NCI-H510A treated with DMSO at 0.1 percent for 48 hours (cell line): ENCODE measurements at regions not wholly inside any gene's neighbourhood (a gene's known extent, or its start where the extent isn't known, plus 50 kb on each side); places are given as distances from the start of the nearest gene placed in this dataset.

ENCODE experiments used
- DNase-seq: peaks from one replicate; lab custom pipeline; 2025; lab: John Stamatoyannopoulos, UW

DNA sequence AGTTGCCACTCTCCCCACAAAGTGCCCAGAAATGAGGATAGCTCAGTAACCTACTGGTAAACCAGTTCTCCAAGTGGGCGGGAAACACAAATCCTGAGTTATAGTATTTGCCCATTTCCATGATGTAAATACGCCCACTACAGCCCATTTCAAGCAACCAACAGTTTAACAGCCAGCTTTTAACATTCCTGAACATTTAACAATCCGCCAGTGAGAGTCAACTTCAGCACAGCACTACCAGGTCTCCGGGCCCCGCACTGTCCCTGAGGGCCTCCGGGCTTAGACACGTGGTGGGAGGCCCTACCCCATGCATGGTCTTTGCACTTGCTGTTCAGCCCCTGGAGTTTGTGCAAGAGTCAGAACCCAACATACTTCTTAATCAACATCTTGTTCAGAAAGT, 132.0 kb upstream of the CTTNBP2NL start:
- no peak for DNase-seq

DNA sequence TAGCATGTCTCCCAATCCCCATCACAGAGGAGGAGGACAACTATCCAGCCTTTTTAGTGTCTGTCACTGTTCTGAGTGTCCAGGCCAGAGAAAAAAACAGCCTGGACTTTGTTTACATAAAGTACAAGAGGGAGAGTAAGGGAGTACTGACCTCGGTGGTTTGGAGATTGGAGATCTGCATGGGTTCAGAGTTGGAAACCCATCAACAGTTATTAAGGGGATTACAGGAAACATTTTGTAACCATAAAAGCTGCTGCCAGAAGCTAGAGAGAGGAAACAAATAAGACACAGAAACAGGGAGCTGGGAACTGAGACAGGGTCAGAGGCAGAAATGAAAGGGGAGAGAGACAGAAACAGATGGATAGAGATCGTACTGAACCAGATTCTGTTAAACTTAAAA, 131.5 kb upstream of the CTTNBP2NL start:
- DNase-seq = no peak

DNA sequence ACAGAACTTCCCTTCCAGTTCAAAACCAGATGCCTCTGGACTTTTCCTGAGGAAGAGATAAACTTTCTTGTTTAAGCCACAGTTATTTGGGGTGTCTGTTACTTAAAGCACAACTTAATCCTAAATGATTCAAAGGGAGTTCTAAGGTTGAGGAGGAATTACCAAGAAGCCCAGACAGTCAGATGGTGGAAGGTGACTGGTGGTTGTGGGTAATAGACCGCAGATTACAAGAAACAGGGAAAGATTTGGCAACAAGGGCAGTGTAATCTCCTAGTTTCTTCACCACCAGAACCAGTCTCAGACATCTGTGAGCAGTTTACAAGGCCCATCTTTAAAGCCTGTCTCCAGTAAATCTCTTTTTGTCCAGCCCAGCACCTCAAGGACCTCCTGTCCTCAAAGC, 130.1 kb upstream of the CTTNBP2NL start:
- DNase-seq = no peak

DNA sequence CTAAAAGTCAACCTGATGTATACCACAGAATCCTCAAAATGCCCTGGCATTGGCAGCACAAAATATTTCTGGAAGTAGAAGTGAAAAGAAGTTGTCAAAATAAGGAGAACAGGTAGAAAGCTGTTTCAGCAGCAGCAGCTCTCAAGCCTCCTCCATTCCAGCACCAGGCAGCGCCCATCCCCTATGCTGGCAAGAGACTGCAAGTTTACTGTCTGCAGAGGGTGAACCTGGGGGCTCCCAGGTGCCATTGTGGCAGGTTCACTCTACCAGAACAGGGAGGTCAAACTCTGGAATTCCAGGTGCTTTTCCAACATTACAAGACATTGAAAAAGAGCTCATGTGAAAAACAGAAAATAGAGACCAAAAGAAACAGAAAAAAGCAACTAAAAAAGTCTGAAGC, 128.8 kb upstream of the CTTNBP2NL start:
- DNase-seq = no peak

DNA sequence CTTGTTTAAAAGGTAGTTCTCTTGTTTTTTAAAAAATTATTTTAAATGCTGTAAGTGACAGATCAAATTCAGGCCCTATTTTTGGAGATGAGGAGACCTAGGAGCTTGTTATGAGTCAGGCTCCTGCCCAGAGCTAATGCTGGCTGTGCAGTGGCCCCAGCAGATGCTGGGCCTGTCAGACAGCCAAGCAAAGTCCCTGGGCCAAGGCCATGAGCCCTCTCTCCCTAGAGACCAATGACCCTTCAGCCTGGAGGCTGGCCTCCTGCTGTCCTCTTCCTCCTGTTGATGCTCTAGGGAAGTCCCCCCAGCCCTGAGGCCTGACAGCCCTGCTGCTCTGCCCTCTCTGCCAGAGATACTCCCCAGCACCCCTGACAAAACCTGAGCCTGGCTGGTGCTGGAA, 128.1 kb upstream of the CTTNBP2NL start:
- DNase-seq = no peak

DNA sequence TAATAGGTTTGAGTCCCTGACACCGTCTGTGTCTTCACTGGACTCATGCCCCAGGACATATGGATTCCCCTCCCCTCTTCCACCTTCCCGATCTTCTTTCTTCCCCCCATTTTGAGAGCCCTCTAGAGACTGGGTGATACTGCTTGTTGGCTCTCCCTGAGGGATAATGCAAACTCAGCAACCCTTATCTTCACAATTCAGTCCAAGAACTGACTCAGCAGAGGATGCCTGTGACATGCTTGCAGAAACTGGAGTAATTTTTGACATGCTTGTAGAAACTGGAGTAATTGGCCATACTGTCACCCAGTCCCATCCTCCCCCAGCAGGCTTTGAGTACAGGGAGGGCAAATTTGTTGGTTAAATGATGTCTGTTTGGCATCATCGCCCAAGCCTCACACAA, 127.6 kb upstream of the CTTNBP2NL start:
- DNase-seq = no peak

DNA sequence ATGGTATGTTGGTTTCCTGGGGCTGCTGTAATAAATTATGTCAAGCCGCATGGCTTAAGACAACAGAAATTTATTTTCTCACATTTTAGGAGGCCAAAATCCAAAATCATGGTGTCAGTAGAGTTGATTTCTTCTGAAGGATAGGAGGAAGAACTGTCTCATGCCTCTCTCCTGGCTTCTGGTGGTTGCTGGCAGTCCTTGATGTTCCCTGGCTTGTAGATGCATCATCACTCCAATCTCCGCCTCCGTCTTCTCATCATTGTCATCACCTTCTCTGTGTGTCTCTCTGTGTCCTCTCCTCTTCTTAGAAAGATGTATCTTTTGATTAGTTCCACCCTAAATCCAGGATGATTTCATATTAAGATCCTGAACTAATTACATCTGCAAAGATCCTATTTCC, 124.7 kb upstream of the CTTNBP2NL start:
- no peak for DNase-seq

DNA sequence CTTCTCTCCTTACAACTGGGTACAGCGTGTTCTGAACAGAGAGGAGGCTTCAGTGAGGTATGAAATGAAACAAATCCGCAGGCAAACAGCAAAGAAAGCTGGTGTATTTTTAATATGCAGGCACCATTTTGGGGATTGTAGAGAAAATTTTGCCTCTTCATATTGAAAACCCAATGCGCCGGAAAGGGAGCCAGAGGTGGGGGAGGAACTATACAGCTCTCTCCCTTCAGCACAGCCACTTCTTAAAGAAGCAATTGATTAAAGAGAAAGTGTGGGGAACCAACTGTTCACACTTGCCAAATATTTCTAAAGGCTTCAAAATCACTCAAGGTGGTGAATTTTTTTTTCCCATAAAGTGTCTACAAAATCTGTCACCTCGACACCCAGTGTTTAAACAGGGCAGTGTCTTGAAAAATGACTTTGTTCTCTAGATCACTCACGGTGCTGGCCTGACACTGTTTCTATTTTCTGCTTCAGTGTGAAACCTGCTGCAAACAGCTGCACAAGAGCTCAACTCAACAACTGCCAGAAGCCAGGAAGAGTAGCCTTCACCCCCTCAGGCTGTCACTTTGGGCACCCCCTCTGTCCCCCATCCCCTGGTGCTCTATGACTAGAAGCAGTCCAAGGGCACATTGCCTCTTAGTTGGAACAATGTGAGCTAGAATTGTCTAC, 123.8 kb upstream of the CTTNBP2NL start:
- DNase-seq = no peak

DNA sequence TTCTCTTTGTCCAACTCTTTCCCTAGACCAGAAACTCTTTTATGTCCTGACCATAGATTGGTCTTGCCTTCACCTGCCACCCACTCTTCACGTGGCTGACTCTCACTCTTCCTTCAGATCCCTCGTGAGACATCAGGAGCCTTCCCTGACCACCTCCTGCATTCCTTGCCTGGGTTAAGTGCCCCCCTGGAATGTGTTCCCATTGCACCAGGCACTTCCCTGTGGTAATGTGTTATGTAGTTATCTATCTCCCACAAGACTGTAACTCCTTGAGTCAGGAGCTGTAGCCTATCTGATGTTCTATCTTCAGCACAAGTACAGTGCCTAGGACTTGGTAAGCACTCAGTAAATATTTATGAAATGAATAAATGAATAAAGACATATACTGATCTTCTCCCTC, 111.2 kb upstream of the CTTNBP2NL start:
- no peak for DNase-seq

DNA sequence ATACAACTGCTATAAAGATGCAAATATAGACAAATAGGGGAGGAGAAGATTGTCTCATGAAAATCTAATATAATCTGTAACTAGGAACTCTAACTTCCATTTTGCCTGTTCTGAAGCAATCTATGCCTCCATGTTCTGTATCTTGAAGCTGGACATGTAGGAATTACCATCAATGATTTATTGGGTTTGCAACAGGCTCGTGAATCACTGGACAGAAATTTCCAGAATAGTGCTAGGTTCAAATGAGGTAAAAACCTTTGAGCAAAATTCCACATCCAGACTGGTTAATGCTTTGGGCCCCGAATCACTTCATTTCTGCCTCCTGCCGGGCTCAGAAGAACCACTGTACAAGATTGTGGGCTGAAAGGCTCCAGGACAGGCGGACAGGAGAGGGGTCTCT, 110.7 kb upstream of the CTTNBP2NL start:
- no peak for DNase-seq

DNA sequence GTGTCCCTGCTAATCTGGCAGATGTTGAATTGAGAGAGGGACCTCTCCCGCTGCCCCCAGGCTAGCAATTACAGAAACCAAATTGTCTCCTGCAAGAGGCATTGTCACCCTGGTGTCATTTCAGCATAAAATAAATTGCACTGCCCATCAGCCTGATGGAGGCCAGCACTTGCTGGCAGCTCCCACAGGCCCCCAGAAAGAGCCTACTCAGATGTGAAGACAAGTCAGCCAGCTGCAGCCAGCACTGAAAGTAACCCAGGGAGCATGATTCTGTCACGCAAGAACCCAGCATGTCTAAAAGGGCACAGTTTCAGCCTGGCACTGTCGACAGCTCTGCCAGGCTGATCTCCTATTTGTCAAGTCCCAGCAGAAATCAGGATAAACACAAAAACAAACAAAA, 110.3 kb upstream of the CTTNBP2NL start:
- DNase-seq = no peak

DNA sequence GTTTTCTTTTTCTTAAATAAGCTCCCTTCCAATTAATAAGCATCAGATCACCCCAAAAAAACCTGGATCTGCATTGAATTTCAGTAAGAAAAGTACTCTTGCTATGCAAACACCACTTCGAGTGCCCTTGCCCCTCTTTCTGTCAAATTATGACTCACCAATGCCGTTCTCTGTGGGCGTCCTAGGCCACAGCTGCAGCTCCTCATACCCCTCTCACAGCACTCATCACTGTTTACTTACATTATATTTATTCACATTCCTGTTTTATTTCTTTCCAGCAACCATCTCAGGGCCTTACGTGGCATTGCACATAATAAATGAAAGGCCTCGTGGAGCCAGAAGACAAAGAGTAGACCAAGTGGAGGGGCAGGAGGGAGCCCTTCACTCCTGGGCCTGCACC, 99.1 kb upstream of the CTTNBP2NL start:
- DNase-seq = peak; percentile 70

DNA sequence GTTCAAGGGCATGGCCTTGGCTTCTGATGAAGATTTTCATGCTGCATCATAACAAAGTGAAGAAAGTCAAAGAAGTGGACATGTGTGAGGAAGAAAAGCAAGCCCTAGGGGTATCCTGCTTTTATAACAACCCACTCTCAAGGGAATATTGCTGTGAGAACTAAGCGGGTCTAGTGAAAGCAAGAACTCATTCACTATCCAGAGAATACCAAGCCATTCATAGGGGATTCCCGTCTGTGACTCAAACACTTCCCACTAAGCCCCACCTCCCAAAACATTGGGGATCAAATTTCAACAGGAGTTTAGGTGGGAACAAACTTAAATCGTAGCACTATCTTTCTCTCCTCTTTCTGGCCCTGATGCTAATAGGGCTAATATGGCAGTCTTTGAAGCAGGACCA, 98.5 kb upstream of the CTTNBP2NL start:
- DNase-seq = peak; percentile 7

DNA sequence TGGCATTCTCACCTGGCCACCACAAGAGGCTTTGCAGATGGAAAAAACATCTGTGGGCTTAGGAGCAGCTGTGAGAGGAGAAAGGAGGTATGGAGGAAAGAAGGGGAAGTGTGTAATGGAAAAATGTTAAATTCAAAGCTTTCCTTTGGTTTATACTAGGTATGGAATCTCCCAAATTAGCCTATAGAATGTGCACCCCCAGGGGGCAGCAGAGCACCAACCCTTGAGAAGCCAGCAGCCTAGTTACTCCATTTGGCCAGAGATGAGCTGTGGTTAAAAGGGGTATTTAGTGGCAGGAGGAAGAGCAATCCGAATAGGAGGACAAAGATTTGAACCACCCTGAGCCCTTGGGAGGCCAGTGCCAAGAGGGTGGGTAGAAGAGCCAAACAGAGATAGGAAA, 97.5 kb upstream of the CTTNBP2NL start:
- DNase-seq = no peak

DNA sequence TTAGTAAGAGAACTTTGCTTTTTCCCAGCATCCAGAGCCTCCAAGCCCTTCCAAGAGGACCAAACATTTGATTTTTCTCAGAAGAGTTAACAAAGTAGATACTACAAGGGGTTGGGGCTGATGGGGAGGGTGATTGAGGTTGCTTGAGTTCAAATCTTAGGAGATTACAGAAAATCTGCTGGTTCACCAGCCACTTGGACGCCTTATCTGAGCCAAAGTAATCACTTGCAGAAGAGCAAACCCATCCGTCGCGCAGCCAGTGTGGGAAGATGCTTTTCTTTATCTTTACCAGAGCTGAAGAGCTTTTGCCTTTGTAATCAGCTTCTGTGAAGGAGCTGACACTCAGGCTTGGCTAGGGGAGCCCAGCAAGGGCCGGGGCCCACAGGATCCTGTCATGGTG, 91.9 kb upstream of the CTTNBP2NL start:
- DNase-seq = no peak

DNA sequence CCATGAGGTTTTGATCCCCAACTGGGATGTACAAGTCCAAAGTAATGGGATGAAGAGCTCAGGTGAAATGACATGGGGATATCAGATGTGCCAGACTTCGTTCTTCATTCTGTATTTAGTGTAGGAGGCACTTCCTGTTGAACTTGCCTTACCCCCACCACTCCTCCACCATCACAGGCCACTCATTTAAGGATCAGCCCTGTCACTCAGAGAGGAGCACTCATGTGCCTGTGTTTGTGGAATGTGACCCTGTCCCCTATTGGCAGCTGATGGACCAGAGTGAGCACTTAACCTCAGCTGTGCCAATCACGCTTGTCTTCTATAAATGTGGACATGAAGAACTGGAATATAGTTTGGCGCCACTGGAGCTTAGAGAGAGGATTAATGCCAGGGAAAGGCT, 91.4 kb upstream of the CTTNBP2NL start:
- peak; percentile 11 for DNase-seq

DNA sequence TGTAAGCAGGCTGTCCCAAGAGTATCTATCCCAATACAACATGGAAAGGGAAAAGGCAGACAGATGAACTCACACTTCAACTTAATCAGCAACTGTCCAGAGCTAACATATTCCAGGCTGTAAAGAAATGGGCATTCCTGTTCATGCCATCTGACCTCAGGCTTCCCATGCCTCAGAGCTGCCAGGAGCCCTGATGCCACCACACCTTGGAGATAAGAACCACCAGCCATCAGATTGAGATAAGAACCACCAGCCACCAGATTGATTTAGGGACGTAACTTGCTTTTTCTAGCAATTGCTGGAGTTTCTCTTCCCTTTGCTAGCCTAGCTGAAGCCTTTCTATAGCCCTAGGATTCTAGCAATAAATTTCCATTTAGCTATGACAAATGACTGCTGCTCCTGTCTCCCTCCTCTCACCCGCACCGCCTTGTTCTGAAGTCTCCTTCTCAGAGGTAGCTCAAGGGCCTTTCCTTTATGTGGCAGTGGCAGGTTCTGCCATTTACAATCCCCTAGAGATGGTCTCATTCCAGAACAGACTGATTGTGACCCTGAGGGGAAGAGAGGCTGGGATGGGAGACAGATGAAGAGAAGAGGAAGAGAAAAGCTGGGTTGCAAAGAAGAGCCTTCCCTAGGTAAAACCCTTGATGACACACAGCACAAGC, 88.0 kb upstream of the CTTNBP2NL start:
- DNase-seq = no peak

DNA sequence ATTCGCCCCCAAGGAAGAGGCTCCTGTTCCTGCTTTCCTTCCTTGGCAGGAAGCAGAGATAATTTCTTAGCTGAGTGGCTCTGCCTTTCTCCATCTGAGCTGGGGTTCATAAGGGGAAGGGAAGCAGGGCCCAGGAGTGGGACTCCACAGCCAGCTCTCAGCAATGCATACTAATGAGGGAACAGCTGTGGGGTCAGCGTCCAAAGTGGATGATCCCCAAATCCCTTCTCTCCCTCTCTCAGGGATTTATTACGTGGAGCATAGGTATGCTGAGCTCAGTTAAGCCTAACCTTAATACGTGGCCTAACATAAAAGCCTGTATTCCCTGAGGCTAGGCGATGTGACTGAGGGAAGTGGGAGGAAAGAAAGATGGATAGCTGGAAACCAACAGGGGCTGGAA, 87.3 kb upstream of the CTTNBP2NL start:
- DNase-seq = no peak

DNA sequence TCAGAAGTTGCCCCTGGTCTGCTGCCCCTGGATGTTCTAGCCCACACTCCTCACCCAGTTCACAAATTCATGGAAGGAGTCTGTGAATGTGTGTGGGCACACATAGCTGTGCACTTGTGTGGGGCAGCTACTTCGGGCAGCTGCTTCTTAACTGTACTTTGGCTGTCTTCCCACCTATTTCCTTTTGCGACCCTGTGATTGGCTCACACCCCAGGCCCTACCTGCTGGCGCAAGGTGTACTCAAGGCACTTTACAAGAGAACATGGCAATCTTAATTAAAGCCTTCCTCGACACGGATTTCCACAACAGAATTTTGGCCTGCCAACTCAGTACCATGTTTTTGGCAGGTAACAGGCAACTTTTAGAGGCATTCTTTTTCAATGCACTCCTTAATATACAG, 86.5 kb upstream of the CTTNBP2NL start:
- no peak for DNase-seq

DNA sequence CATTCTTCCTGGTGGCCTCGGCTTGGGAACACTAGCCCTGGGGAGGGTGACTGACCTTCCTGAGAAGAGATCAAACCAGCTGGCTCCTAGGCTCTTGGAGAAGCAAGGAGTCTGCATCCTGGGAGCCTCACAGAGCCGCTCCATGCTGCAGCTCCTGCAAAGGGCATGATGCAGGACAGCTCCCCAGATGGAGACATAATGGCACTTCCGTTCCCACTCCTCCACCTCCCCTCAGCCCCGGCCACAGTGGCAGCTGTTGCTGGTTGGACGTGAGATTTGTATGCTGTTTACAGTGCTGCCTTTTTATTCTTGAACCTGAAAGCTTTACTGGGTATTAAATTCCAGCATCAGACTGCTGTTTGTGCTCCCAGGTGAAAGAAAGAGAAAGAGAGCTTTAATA, 83.7 kb upstream of the CTTNBP2NL start:
- DNase-seq = no peak

DNA sequence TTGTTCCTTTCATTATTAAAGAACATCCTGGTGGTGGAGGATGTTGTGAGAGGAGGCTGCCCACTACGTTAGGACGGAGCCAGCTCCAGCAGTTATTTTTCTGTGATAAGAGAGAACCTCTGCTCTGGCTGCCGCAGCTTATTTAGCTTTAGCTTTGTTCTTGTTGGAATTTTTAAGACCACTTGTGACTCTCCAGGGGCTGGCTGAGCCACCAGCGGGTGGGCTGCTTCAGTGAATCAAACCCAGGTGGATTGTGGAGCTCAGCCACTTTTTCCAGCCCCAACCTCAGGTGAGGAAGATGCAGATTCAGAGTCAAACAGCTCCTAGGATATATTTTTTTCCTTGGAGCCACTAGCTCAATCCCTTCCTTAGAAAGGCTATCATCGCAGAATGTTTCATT, 83.1 kb upstream of the CTTNBP2NL start:
- DNase-seq = no peak

DNA sequence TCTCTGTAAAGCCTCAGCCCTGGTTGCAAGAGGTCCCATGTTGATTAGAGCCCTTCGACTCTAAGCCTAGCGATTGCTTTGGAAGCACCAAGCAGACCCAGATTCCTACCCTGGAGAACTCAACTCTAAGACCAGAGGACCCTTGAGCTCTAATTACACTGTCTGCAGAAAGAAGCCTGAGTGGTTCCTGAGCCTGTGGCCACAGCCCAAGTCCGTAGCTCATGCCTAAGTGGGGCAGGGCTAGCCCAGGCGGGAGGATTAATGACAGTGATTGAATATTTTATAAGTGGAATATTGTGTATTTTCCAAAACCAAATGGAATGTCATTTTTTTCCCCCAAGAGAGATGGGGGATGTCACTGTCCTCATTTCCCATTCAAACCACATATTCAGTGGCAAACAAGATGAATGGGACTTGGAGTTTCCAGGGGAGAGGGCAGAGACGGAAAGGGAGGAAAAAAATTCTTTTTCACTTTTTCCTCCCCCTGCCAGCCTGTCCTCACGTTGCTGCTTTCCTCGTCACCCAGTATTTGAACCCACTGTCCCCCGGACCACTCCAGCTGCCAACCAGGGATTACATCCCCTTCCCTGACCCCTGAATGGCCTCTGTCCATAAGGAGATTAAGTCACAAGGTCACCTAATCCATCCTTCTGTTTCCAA, 79.6 kb upstream of the CTTNBP2NL start:
- DNase-seq = no peak

DNA sequence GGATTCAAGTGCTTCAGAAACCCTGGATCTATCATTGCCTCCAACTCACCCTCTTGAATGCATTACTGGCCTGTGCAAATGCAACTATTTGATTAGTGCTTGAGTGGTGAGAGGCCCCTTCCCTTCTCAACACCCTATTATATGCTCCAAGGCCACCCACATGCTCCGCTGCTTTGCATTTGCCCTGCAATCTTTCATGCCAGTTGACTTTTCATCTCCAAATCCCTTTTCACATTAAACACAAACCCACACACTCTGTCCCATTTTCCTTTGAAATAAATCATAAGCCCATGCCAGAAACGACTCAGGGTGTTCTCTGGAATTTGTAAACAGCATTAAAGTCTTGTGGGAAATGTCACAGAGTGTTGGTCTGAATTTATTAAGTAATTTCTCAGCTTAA, 78.9 kb upstream of the CTTNBP2NL start:
- peak; percentile 45 for DNase-seq

DNA sequence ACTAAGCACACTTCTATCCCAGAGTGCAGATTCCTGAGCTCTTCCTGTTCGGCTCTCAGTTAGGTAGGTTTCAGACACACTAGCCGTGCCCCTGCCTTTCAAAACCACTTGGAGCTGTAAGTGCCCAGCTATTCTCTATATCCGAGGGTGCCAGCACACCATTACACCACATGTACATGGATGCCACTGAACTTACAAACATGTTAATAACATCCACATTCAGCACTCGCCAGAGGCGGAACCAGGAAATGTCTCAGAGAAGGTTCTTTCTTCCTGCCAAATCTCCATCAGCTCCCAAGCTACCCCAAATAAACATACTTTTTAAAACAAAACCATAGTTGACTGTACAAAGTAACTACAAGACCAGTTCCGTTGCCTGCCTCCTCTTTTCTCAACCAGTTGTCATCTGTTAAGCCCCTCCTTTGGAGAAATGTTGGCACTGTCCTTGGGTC, 78.4 kb upstream of the CTTNBP2NL start:
- DNase-seq = no peak
